ENCODE measurements at regions not wholly inside any gene's neighbourhood (a gene's known extent, or its start where the extent isn't known, plus 50 kb on each side); places are given as distances from the start of the nearest gene placed in this dataset.

DNA sequence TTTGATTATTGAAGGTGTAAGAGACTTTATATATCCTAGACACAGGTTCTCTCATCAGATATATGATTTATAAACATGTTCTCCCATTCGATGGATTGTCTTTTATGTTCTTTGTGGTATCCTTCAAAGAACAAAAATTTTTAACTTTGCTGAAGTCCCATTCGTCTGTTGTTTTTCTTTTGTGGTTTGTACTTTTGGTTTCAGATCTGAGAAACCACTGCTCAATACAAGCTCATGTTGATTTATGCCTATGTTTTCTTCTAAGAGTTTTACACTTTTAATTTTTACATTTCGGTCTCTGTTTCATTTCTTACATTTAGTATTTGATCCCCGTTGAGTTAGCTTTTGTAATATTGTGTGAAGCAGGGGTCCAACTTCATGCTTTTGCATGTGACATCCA is 103.3 kb upstream of the SPRED1 start:
- CTCF ChIA-PET (ENCODE audit: partially characterized antibody), result no interaction called here

More for the DNA sequence above, 103.3 kb upstream of the SPRED1 start:
- no peak overlapping the region for H3K4ac ChIP-seq (replicated peaks; ENCODE audit: insufficient read length, low read depth, low read length)
- no peak overlapping the region for H2BK12ac ChIP-seq (ENCODE audit: low read depth, low read length)
- POLR2A ChIA-PET (ENCODE audit: partially characterized antibody), result no interaction called here
- no peaks in the 10 kb centered on the region for H3K79me2 ChIP-seq (ENCODE audit: control insufficient read depth in 1 of 2, insufficient read depth in 2 of 2, low read length in 2 of 2)
- no peak overlapping the region for H3K18ac ChIP-seq (ENCODE audit: extremely low read depth, low read length)
- 88% methylated on average over 4 of the region's 4 CpGs; no CpG with 5 or more reads in 1 of the 2 experiments for WGBS, 2 experiments (ENCODE audit: extremely low coverage in 1 of 2, insufficient coverage in 1 of 2, insufficient read length in 1 of 2, insufficient replicate concordance in 2 of 2, low coverage in 1 of 2, low lambda C conversion rate in 2 of 2, missing lambda C conversion rate in 1 of 2)
- no peaks in the 10 kb centered on the region for H3K4me1 ChIP-seq (replicated peaks in 1 of 4; ENCODE audit: control insufficient read depth in 3 of 4, insufficient read depth in 4 of 4, low read length in 3 of 4)
- no peaks in the 10 kb centered on the region for H3K23me2 ChIP-seq (ENCODE audit: low read depth, low read length)
- H3K14ac ChIP-seq (ENCODE audit: insufficient read length), result no peak overlapping the region
- FAIRE-seq, result no peak
- no peaks in the 10 kb centered on the region for H3K27me3 ChIP-seq (replicated peaks in 1 of 4; ENCODE audit: control insufficient read depth in 3 of 4, extremely low read depth in 1 of 4, insufficient read depth in 3 of 4, low read length in 3 of 4)
- no peak overlapping the region for H3K27ac ChIP-seq (ENCODE audit: low read depth, low read length)
- H2BK15ac ChIP-seq (ENCODE audit: low read length), result no peak overlapping the region
- no peak overlapping the region for H2BK20ac ChIP-seq (ENCODE audit: low read length)
- H2BK120ac ChIP-seq (replicated peaks; ENCODE audit: low read depth, low read length), result no peak overlapping the region
- no peak overlapping the region for H3K9ac ChIP-seq (replicated peaks in 1 of 4; ENCODE audit: extremely low read depth in 1 of 4, low read depth in 3 of 4, low read length in 3 of 4)
- no peak overlapping the region for H3K4me2 ChIP-seq (ENCODE audit: insufficient read depth in 1 of 2, low read depth in 2 of 2, low read length in 2 of 2)
- H4K5ac ChIP-seq (ENCODE audit: insufficient read length, low read depth, low read length), result no peak overlapping the region
- H4K20me1 ChIP-seq (replicated peaks in 1 of 2; ENCODE audit: control insufficient read depth in 1 of 2, insufficient read depth in 2 of 2, low read length in 2 of 2), result no peaks in the 10 kb centered on the region
- no peaks in the 10 kb centered on the region for H3K79me1 ChIP-seq (ENCODE audit: low read depth, low read length)
- H3K36me3 ChIP-seq (ENCODE audit: control insufficient read depth in 2 of 4, insufficient read depth in 4 of 4, low read length in 3 of 4), result no peaks in the 10 kb centered on the region
- peaks cover 0 to 6% of the 10 kb centered on the region in 2 experiments; a peak in 1 of 4 replicates for H3K9me3 ChIP-seq (ENCODE audit: insufficient read depth in 2 of 2, low read depth in 1 of 2, low read length in 1 of 2)
- H4K8ac ChIP-seq (ENCODE audit: extremely low read depth, insufficient read depth, low read length), result no peak overlapping the region
- H3K23ac ChIP-seq (ENCODE audit: insufficient read length), result no peak overlapping the region
- no peak overlapping the region for H3K56ac ChIP-seq (replicated peaks; ENCODE audit: insufficient read length, low read depth, low read length)
- TF ChIP-seq NRF1 (IDR thresholded peaks at IDR 0.05; ENCODE audit: low read depth, low read length), result no peak
- TF ChIP-seq SP1 (IDR thresholded peaks at IDR 0.05; ENCODE audit: low read depth, low read length), result no peak
- TF ChIP-seq CHD1 (IDR thresholded peaks at IDR 0.05; ENCODE audit: low read depth, low read length), result no peak
- TF ChIP-seq, protein P1, sequence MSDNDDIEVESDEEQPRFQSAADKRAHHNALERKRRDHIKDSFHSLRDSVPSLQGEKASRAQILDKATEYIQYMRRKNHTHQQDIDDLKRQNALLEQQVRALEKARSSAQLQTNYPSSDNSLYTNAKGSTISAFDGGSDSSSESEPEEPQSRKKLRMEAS (IDR thresholded peaks at IDR 0.05), result no peak
- no peak for TF ChIP-seq JUN (IDR thresholded peaks at IDR 0.05; ENCODE audit: low read depth, low read length)
- no peak for TF ChIP-seq KDM1A (IDR thresholded peaks at IDR 0.05; ENCODE audit: borderline replicate concordance, low read length)
- TF ChIP-seq BRCA1 (IDR thresholded peaks at IDR 0.05; ENCODE audit: low read depth, low read length), result no peak
- H2AK5ac ChIP-seq (ENCODE audit: low read depth, low read length), result no peak overlapping the region
- no peak for DNase-seq (ENCODE audit: low read depth in 1 of 2, low spot score in 2 of 2)
- no peak overlapping the region for H3K4me3 ChIP-seq (ENCODE audit: extremely low read depth in 1 of 4, insufficient read depth in 2 of 4, low read depth in 3 of 4, low read length in 4 of 4)
- H4K91ac ChIP-seq (replicated peaks; ENCODE audit: insufficient read length, low read length), result no peak overlapping the region
- no peak overlapping the region for H2AFZ ChIP-seq (ENCODE audit: low read length)
- H2BK5ac ChIP-seq (ENCODE audit: low read depth, low read length), result no peak overlapping the region
